IMR-90 (cell line): ENCODE measurements at regions not wholly inside any gene's neighbourhood (a gene's known extent, or its start where the extent isn't known, plus 50 kb on each side); places are given as distances from the start of the nearest gene placed in this dataset.
A peak's percentile ranks its signal among the peaks of the same experiment; 100 is the strongest.

Source experiments
- ATAC-seq: fragments of 200-7000 bp; cut with Tn5 transposase; 2 replicates; pipeline ENCODE4 v1.9.1; 2020; ENCODE audit warnings: low read depth, mild to moderate bottlenecking, moderate library complexity
- BruUV-seq: library from RNA; stranded (reverse); fragments of 400-500 nt; replicated peaks from 2 replicates; lab custom pipeline; 2021; lab: Mats Ljungman, UMichigan
- CTCF ChIA-PET: fragments of 300-600 bp; formaldehyde crosslinking; extraction: SDS; loops from one replicate; lab custom pipeline; 2021; ENCODE audit warnings: antibody characterized with exemption; lab: Yijun Ruan, JAX
- POLR2A ChIA-PET: fragments of 300-600 bp; sonication (Branson Sonifier 250); formaldehyde crosslinking; loops from one replicate; lab custom pipeline; 2022; ENCODE audit warnings: antibody characterized with exemption; ENCODE audit not compliant: unreplicated experiment; lab: Charles Lee
- DNase-seq: peaks from one replicate; pipeline ENCODE4 v3.0.0; 2013
- H2AFZ ChIP-seq: replicated peaks from 2 replicates; pipeline ENCODE3; 2013; ENCODE audit warnings: low read length, mild to moderate bottlenecking; ENCODE audit not compliant: poor library complexity
- H2AK5ac ChIP-seq: 2 replicates; pipeline ENCODE4 v1.6.1; 2013; ENCODE audit warnings: low read depth, low read length, inconsistent platforms
- H2AK9ac ChIP-seq: replicated peaks from 2 replicates; pipeline ENCODE3; 2013; ENCODE audit warnings: mild to moderate bottlenecking, low read depth, low read length, moderate library complexity; ENCODE audit not compliant: poor library complexity
- H2BK120ac ChIP-seq: 2 replicates; pipeline ENCODE4 v1.6.1; 2013; ENCODE audit warnings: low read depth, low read length, inconsistent platforms
- H2BK15ac ChIP-seq: 3 replicates; pipeline ENCODE4 v1.6.1; 2013; ENCODE audit warnings: low read depth, low read length, inconsistent platforms
- H2BK20ac ChIP-seq: 2 replicates; pipeline ENCODE4 v1.6.1; 2013; ENCODE audit warnings: low read depth, mild to moderate bottlenecking, inconsistent platforms, low read length, moderate library complexity
- H2BK5ac ChIP-seq: 2 replicates; pipeline ENCODE4 v1.6.1; 2013; ENCODE audit warnings: mild to moderate bottlenecking, low read depth, low read length, inconsistent platforms; ENCODE audit not compliant: poor library complexity, severe bottlenecking
- H3K14ac ChIP-seq: replicated peaks from 2 replicates; pipeline ENCODE4 v1.6.1; 2013; ENCODE audit warnings: low read depth, low read length, inconsistent platforms
- H3K18ac ChIP-seq: 2 replicates; pipeline ENCODE4 v1.6.1; 2013; ENCODE audit warnings: low read depth, low read length, control low read depth
- H3K23ac ChIP-seq: 2 replicates; pipeline ENCODE4 v1.6.1; 2013; ENCODE audit warnings: low read depth, low read length, inconsistent platforms
- H3K27ac ChIP-seq: 2 replicates; pipeline ENCODE4 v1.5.1; 2013; ENCODE audit warnings: mild to moderate bottlenecking, control low read depth, low read length; ENCODE audit not compliant: insufficient read depth
- H3K27me3 ChIP-seq: 2 replicates; pipeline ENCODE4 v1.6.1; 2013; ENCODE audit warnings: low read length; ENCODE audit not compliant: control insufficient read depth, insufficient read depth
- H3K36me3 ChIP-seq: 2 replicates; pipeline ENCODE4 v1.6.1; 2013; ENCODE audit warnings: low read length, mixed read lengths; ENCODE audit not compliant: control insufficient read depth, insufficient read depth
- H3K4ac ChIP-seq: 2 replicates; pipeline ENCODE4 v1.6.1; 2013; ENCODE audit warnings: low read depth, low read length, inconsistent platforms
- H3K4me1 ChIP-seq: 2 replicates; pipeline ENCODE4 v1.6.1; 2013; ENCODE audit warnings: low read length, mixed read lengths; ENCODE audit not compliant: control insufficient read depth, insufficient read depth
- H3K4me2 ChIP-seq: 2 replicates; pipeline ENCODE4 v1.6.1; 2013; ENCODE audit warnings: low read depth, mild to moderate bottlenecking, control low read depth, low read length, moderate library complexity
- H3K4me3 ChIP-seq: 2 replicates; pipeline ENCODE4 v1.5.1; 2013; ENCODE audit warnings: low read depth, mild to moderate bottlenecking, control low read depth, low read length, moderate library complexity; ENCODE audit not compliant: insufficient read depth
- H3K56ac ChIP-seq: 2 replicates; pipeline ENCODE4 v1.6.1; 2013; ENCODE audit warnings: low read length, inconsistent platforms; ENCODE audit not compliant: insufficient read depth; ENCODE audit errors: extremely low read depth
- H3K79me1 ChIP-seq, 2 experiments: 2 replicates each; pipeline ENCODE4 v1.6.1; 2013; ENCODE audit warnings: low read length in 2 of 2, inconsistent platforms in 1 of 2, low read depth in 1 of 2
- H3K9ac ChIP-seq: 2 replicates; pipeline ENCODE4 v1.6.1; 2013; ENCODE audit warnings: low read depth, low read length, control low read depth
- H3K9me1 ChIP-seq: 2 replicates; pipeline ENCODE4 v1.6.1; 2013; ENCODE audit warnings: low read length, inconsistent platforms; ENCODE audit not compliant: insufficient read depth
- H3K9me3 ChIP-seq: 2 replicates; pipeline ENCODE4 v1.6.1; 2013; ENCODE audit warnings: low read length; ENCODE audit not compliant: control insufficient read depth, insufficient read depth
- H4K20me1 ChIP-seq: 2 replicates; pipeline ENCODE4 v1.6.1; 2013; ENCODE audit warnings: low read length, inconsistent platforms; ENCODE audit not compliant: insufficient read depth
- H4K5ac ChIP-seq: 2 replicates; pipeline ENCODE4 v1.6.1; 2013; ENCODE audit warnings: mild to moderate bottlenecking, low read depth, low read length, control low read depth
- H4K8ac ChIP-seq, 2 experiments: 2 replicates each; pipeline ENCODE4 v1.6.1; 2013; ENCODE audit warnings: low read depth in 2 of 2, low read length in 2 of 2, control low read depth in 1 of 2, inconsistent platforms in 1 of 2
- H4K91ac ChIP-seq: 2 replicates; pipeline ENCODE4 v1.6.1; 2013; ENCODE audit warnings: low read depth, low read length, inconsistent platforms; ENCODE audit not compliant: insufficient read depth
- CEBPB ChIP-seq: IDR thresholded peaks from 2 replicates; pipeline ENCODE4 v1.6.1; 2012; ENCODE audit warnings: low read depth, low read length, improper control_type of control experiment
- ELK1 ChIP-seq: fragments of 150-350 bp; IDR thresholded peaks from 2 replicates; pipeline ENCODE4 v1.6.1; 2016; ENCODE audit warnings: low read depth, mild to moderate bottlenecking, low read length, moderate library complexity, borderline replicate concordance
- FOS ChIP-seq: fragments of 150-350 bp; IDR thresholded peaks from 2 replicates; pipeline ENCODE4 v1.6.1; 2016; ENCODE audit warnings: low read depth, low read length
- MAFK ChIP-seq: IDR thresholded peaks from 2 replicates; pipeline ENCODE4 v1.6.1; 2012; ENCODE audit warnings: low read depth, low read length, improper control_type of control experiment
- MXI1 ChIP-seq: IDR thresholded peaks from 2 replicates; pipeline ENCODE4 v1.6.1; 2012; ENCODE audit warnings: low read depth, mild to moderate bottlenecking, low read length, moderate library complexity, borderline replicate concordance
- NFE2L2 ChIP-seq: fragments of 150-350 bp; IDR thresholded peaks from 2 replicates; pipeline ENCODE4 v1.6.1; 2016; ENCODE audit warnings: low read depth, mild to moderate bottlenecking, low read length
- POLR2A ChIP-seq: IDR thresholded peaks from 2 replicates; pipeline ENCODE4 v1.6.1; 2012; ENCODE audit warnings: mild to moderate bottlenecking, low read depth, low read length
- RCOR1 ChIP-seq: IDR thresholded peaks from 2 replicates; pipeline ENCODE4 v1.6.1; 2012; ENCODE audit warnings: mild to moderate bottlenecking, low read length, improper control_type of control experiment; ENCODE audit not compliant: insufficient replicate concordance
- RFX5 ChIP-seq: IDR thresholded peaks from 2 replicates; pipeline ENCODE4 v1.8.0; 2012; ENCODE audit warnings: low read depth, mild to moderate bottlenecking, low read length, moderate library complexity
- USF2 ChIP-seq: fragments of 150-350 bp; IDR thresholded peaks from 2 replicates; pipeline ENCODE4 v1.6.1; 2017; ENCODE audit warnings: mild to moderate bottlenecking, antibody characterized with exemption, low read length, low read depth
- WGBS, 2 experiments: methylation state at CpG; one replicate each; pipeline versions ENCODE4 v1.1.5 to v1.1.7; 2013; ENCODE audit warnings: missing lambda C conversion rate in 2 of 2; ENCODE audit not compliant: insufficient read length in 1 of 2; ENCODE audit errors: extremely low coverage in 2 of 2; 5-methylcytosine and 5-hydroxymethylcytosine counted together
- dilution Hi-C: fragments of 300-500 bp; cut with HindIII; formaldehyde crosslinking; loops from one replicate; pipeline ENCODE4 v1.14.3; 2018; ENCODE audit warnings: low sequenced_read_pairs; ENCODE audit not compliant: unreplicated experiment
- in situ Hi-C: fragments of 300-500 bp; cut with MboI; formaldehyde crosslinking; loops from 3 replicates; pipeline ENCODE4 v1.14.3; 2019; ENCODE audit warnings: low sequenced_read_pairs, inconsistent platforms, mixed read lengths
- intact Hi-C: fragments of 100-400 bp; cut with micrococcal nuclease; formaldehyde crosslinking; loops from 2 replicates; pipeline ENCODE4 v1.10.0; 2022

GRCh38 chr10:78491812-78492211 is 458.1 kb downstream of the RPS24 start:
- in situ Hi-C loops = no loop called here
- Histone ChIP-seq H3K9me1 (no peaks in the 10 kb centered on the region), H4K91ac (no peak overlapping the region; the same call in 1 of the 2 replicates), H3K9ac (no peak overlapping the region), H4K20me1 (no peaks in the 10 kb centered on the region), H3K56ac (no peak overlapping the region), H3K23ac (no peak overlapping the region), H3K18ac (no peak overlapping the region), H3K79me1 (no peaks in the 10 kb centered on the region), H3K4me3 (no peak overlapping the region), H2AK9ac (no peak overlapping the region), H3K4ac (no peak overlapping the region), H2AFZ (peak overlapping the region; percentile 46), H2BK5ac (no peak overlapping the region), H2BK120ac (no peak overlapping the region), H4K5ac (no peak overlapping the region), H2BK15ac (no peak overlapping the region), H2BK20ac (no peak overlapping the region), H3K36me3 (no peaks in the 10 kb centered on the region), H3K4me2 (no peak overlapping the region), H3K27me3 (no peaks in the 10 kb centered on the region), H3K27ac (no peak overlapping the region), H3K14ac (no peak overlapping the region), H2AK5ac (peak overlapping the region; percentile 29; the same call in 1 of the 2 replicates), H3K4me1 (no peaks in the 10 kb centered on the region), H3K9me3 (peaks cover 13% of the 10 kb centered on the region), H4K8ac (no peak overlapping the region)
- DNase-seq (peak; percentile 18), ATAC-seq (no peak)
- BruUV-seq = no TSS peak
- CTCF ChIA-PET = no interaction called here
- TF ChIP-seq MAFK = no peak
- no peak for TF ChIP-seq RFX5
- TF ChIP-seq FOS = no peak
- TF ChIP-seq MXI1 = no peak
- no peak for TF ChIP-seq USF2
- TF ChIP-seq POLR2A = no peak
- no peak for TF ChIP-seq ELK1
- TF ChIP-seq RCOR1 = no peak
- TF ChIP-seq NFE2L2 = no peak
- TF ChIP-seq CEBPB = no peak
- POLR2A ChIA-PET = no interaction called here
- dilution Hi-C loops = no loop called here
- intact Hi-C loops = no loop called here
- WGBS, 2 experiments = 83% methylated on average over 2 of the region's 5 CpGs; no CpG with 5 or more reads in 1 of the 2 experiments
